ENCODE measurements at regions not wholly inside any gene's neighbourhood (a gene's known extent, or its start where the extent isn't known, plus 50 kb on each side); places are given as distances from the start of the nearest gene placed in this dataset.

GRCh38 chr14:36245223-36245622, 68.7 kb upstream of the PTCSC3 start:
- no peak for DNase-seq (ENCODE audit: low read depth)

DNA sequence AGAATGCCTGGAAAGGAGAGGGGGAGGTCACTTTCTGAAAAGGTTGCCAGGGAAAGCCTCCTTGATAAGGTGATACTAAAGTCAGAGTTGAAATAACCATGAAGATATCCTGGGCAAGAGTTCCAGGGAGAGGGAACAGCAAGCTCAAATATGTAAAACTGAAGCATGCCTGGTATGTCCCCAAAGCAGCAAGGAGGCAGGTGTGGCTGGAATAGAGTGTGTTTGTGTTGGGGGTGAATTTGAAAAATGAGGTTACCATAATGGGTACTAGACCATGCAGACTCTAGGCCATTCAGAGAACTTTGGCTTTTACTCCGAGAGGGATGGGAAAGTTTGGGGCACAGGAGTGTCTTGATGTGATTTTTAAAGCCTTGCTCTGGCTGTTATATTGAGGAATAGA, 66.7 kb upstream of the PTCSC3 start:
- no peak for DNase-seq (ENCODE audit: low read depth)

GRCh38 chr14:36241183-36241582, 64.7 kb upstream of the PTCSC3 start:
- DNase-seq (ENCODE audit: low read depth), result no peak

- DNase-seq (ENCODE audit: low read depth), result peak; percentile 27
These were observed 62.3 kb upstream of the PTCSC3 start for GRCh38 chr14:36238666-36239363.

- no peak for DNase-seq (ENCODE audit: low read depth)
These were observed 56.7 kb upstream of the PTCSC3 start for GRCh38 chr14:36233217-36233616.

GRCh38 chr14:36229262-36229661, 52.7 kb upstream of the PTCSC3 start:
- DNase-seq (ENCODE audit: low read depth), result no peak

- DNase-seq (ENCODE audit: low read depth), result no peak
These were observed 51.3 kb upstream of the PTCSC3 start for GRCh38 chr14:36227802-36228201.

DNA sequence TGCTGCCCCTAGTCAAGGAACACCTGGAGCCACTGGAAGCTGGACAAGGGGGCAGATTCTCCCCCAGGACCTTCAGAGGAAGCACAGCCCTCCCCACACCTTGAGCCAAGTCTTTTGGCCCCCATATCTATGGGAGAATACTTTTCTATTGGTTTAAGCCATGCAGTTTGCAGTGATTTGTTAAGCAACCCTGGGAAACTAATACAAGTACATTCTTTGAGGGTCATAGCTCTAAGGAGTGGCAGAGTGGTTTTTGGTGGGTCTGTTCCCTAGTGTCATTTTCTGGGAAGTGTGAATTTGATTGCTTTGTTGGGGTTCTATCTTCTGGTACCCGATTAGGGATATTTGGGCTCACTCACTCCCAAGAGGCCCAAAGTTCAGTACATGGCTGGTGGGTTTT, 50.8 kb upstream of the PTCSC3 start:
- no peak for DNase-seq (ENCODE audit: low read depth)
